ENCODE measurements at regions not wholly inside any gene's neighbourhood (a gene's known extent, or its start where the extent isn't known, plus 50 kb on each side); places are given as distances from the start of the nearest gene placed in this dataset.

GRCh38 chr5:174386306-174386705, 338.1 kb upstream of the MSX2 start:
- no peak for TF ChIP-seq CTCF (IDR thresholded peaks at IDR 0.05; ENCODE audit: low read depth, low read length)
- TF ChIP-seq, protein P1, sequence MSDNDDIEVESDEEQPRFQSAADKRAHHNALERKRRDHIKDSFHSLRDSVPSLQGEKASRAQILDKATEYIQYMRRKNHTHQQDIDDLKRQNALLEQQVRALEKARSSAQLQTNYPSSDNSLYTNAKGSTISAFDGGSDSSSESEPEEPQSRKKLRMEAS (IDR thresholded peaks at IDR 0.05; ENCODE audit: low read depth, low read length): no peak
